NCI-H345 treated with DMSO at 0.1 percent for 48 hours (cell line): ENCODE measurements at regions not wholly inside any gene's neighbourhood (a gene's known extent, or its start where the extent isn't known, plus 50 kb on each side); places are given as distances from the start of the nearest gene placed in this dataset.
"Not testable (repeated sequence)": the region's sequence is repeated elsewhere in the genome, so short reads cannot be mapped to it uniquely, and the experiment has no call there.

Experiments
- DNase-seq: peaks from one replicate; lab custom pipeline; 2025; ENCODE audit not compliant: unreplicated experiment; lab: John Stamatoyannopoulos, UW

DNA sequence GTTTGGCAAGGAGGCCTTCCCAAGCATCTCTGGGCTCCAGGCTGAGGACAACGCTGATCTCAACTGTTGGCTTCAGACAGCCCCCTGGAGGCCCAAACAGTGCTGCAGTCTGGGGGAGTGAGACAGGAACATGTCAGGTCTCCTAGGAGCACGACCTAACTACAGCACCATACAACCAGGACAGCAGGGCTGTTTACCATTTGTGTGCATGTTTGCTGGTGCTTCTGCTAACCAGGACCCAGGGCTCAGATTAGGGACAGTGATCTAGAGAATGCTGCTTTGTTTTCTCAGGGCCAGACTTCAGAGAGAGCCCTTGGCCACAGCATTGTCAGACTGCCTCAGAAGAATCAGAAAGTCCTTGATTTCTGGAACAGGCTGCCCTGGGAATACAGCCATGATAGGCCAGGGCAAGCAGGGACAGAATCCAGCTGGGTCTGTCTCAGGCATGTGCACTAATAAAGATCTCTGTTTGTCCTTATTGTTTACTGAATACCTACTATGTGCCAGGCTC lies 126.5 kb downstream of the VPREB1 start:
- no peak for DNase-seq

DNA sequence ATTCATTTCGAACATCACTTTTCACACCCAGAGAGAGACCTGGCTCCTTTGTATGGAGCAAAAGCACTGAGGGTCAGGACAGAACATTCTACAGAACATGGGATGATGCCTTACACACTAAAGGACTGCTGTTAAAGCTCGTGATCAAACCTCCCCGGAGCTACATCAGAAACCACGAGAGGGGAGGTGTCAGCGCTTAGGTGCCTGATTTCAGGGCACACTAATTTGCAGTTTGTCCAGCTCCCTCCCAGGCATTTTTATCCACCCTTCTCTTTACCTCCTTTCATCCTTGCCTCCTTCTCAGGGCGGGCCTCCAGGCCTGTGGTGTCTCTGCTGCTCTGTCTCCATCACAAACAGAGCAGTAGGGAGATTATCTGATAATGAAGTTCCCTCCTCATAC lies 127.5 kb downstream of the VPREB1 start:
- no peak for DNase-seq

DNA sequence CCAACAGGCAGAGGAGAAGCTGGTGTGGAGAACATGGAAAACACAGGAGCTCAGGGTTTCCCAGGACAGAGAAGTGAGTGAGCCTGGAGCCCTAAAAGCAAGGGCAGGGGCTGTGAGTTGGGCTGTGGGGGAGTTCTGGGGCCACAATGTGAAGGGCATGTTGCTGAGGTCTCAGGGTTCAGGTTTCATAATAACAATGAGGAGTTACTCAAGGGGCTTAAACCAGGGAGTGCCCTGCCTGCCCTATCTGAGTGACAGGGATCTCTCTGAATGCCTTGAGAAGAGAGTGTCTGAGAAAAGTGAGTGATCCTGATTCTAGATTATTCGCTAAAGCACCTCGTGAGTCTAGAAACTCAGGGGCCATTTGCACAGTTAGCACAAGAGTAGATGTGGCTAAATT lies 129.6 kb downstream of the VPREB1 start:
- DNase-seq = no peak

DNA sequence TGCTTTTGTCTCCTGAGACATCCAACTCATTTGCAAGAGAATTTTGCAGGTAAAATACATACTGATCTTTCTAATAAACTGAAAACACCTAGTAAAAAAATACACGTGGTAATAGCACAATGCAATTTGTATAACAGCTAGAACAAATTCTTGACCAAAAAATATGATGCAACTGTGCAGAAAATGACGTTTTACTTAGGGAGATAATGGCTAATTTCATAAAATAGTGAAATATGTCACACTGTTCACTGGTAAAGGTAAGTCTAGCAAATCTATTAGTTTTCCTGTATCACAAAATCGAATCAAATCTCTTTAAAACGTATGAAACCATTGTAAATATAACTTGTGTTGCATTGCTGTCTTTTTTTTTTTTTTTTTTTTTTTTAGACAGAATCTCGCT lies 130.0 kb downstream of the VPREB1 start:
- no peak for DNase-seq

DNA sequence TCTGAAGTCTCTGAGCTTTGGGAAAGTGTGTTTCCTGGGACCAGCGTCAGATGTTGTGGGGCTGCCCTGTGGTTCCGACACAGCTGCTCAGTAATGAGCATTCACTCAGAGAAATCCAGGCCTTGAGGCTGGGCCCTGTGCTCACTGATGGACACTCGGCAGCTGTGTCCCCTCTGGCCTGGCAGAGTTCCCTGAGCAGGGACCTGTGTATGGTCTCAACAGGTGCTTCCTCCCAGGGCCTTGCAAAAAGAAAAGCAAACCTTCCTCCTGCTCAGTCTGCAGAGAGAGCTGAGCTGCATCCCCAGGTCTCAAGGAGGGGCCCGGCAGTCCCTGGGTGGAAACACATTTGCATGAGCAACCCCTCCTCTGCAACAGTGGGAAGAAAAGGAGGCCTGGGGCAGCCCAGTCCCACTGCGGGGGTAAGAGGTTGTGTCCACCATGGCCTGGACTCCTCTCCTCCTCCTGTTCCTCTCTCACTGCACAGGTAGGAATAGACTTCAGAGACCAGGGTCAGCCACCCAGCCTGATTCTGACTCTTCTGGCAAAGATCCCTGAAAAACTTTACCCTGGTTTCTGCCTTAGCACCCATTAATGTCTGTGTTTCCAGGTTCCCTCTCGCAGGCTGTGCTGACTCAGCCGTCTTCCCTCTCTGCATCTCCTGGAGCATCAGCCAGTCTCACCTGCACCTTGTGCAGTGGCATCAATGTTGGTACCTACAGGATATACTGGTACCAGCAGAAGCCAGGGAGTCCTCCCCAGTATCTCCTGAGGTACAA lies 131.2 kb downstream of the VPREB1 start:
- no peak for DNase-seq

DNA sequence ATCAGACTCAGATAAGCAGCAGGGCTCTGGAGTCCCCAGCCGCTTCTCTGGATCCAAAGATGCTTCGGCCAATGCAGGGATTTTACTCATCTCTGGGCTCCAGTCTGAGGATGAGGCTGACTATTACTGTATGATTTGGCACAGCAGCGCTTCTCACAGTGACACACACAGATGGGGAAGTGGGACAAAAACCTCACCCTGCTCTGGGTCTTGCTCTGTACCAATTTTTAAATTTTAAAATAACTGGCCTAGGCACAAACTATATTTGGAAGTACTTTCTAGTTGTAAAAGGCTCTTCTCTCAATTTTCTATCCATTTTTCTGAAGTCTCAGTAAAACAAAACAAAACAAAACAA lies 131.7 kb downstream of the VPREB1 start:
- no peak for DNase-seq

DNA sequence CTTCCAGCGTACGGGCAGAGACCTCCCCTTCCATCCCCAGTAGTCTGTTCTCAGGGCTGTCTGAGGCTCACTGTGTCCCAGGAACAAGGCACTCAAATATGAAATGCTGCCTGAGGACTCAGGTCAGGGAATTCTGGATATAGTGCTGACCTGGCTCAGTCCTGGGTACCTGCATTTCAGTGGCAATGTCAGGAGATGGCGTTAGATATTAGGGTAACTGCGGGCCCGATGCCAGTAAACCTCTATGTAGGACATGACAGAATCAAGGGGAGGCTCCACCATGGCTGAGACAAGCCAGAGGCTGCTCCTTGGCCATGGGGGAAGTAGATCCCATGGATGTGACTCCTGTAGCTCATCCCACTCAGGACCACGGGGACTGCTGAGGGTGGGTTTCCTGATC lies 131.7 kb downstream of the ZNF280B start:
- not testable (repeated sequence) for DNase-seq

DNA sequence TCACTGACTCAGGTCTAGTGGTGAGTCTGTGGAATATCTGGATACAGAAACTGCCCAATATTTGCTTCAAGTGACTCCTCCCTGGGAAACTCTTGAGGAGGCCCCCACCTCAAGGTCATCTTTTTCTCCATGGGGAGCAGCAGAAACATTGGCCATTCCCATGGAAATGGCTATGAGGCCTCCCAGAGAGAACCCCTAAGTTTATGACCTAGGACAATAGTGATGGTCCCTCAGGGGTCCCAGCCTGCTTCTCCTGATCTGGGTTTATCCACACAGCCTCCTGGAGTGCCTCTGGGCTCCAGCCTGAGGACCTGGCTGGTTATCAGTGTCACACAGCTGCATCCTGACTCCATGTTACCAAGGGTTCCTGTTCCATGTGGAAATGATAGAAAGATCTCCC lies 131.2 kb downstream of the ZNF280B start:
- no peak for DNase-seq

DNA sequence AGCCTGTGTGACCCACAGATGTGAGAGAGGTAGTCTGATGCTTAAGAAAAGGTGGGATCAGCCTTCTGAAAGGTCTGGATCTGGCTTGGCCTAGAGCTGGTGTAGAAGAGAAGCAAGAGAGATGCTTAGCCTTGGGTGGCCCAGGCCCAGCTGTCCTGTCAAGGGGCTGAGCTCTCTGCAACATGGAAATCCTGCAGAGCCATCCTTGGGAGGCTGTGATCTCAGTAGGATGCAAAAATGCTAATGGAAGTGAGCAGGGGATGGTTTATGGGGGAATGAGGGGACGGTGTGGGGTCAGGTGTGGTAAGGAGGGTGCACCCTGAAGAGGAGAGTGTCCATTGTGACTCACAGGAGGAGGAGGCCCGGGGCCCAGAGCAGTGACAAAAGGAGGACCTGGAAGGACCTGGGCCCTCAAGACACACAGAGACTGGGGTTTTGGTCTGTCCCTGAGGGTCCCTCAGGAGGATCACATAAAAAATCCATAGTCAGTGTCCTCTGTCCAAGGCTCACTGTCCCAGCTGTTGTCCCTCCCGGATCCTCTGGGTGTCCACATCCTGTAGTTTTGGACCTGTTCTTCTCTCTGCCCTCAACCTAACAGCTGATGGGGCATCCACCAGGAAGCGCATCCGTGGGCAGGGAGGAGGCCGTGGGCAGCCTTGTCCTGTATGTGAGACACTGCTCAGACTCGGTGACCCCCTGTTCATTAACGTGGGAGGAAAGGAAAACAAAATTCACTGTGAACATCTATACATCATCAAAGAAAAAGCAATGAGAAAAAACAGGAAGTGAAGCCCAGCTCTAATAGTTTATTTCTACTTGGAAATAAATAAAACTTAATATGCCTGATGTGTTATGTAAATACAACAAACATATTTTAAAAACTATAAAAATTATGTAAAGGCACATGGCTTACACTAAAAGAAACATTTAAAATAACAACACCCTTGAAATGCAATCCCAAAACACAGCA lies 129.8 kb downstream of the ZNF280B start:
- no peak for DNase-seq

DNA sequence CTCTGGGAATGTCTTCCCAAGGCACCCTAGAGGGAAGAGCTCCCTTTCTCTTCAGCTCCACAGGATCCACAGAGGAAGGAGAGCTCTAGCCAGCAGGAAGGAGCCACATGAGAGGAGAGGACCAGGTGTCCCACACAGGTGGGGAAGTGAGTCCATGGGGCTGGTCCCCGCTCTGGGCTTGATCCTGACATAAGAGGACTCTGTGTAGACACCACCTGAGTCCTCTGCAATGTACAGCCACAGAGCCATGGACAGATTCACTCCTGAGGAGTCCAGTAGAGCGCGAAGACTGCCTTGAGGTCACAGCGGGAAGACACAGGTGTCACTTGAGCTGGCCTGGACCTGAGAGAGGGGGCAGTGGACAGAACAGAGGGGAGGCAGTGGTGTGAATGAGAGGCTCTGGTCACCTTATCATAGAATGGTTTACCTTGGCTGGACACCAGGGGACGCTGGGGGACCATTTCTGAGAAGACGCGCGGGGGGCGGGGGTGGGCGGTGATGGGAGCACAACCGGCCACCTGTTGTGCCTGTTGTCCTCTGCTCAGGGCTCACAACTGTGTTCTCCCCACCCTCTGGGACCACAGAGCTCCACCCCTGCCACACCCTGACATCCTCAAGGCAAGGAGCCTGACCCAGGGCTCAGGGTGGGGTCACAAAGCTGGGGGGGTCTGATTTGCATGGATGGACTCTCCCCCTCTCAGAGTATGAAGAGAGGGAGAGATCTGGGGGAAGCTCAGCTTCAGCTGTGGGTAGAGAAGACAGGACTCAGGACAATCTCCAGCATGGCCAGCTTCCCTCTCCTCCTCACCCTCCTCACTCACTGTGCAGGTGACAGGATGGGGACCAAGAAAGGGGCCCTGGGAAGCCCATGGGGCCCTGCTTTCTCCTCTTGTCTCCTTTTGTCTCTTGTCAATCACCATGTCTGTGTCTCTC lies 128.2 kb downstream of the ZNF280B start:
- no peak for DNase-seq

DNA sequence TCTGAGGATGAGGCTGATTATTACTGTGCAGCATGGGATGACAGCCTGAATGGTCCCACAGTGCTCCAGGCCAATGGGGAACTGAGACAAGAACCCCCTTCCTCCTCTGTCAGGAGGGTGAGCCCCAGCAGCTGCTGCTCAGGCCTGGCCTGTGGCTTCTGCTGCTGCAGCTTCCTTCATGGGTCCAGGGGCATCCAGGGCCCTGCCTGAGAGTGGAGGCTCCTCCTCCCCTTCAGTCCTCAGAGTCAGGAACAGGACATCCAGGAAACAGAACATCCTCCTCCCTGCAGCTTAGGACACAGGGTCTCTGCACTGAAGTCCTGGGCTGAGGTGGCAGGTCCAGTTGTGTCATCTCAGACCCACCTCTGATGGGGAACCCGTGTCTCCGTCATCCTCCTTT lies 127.2 kb downstream of the ZNF280B start:
- not testable (repeated sequence) for DNase-seq

DNA sequence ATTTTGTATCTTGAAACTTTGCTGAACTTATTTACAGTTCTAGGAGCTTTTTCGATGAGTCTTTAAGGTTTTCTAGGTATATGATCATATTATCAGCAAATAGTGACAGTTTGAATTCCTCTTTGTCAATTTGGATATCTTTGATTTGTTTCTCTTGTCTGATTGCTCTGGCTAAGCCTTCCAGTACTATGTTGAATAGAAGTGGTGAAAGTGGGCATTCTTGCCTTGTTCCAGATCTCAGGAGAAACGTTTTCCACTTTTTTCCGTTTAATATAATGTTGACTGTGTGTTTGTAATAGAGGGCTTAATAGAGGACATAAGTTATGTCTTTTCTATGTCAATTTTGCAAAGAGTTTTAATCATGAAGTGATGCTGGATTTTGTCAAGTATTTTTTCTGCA lies 124.3 kb downstream of the ZNF280B start:
- no peak for DNase-seq

DNA sequence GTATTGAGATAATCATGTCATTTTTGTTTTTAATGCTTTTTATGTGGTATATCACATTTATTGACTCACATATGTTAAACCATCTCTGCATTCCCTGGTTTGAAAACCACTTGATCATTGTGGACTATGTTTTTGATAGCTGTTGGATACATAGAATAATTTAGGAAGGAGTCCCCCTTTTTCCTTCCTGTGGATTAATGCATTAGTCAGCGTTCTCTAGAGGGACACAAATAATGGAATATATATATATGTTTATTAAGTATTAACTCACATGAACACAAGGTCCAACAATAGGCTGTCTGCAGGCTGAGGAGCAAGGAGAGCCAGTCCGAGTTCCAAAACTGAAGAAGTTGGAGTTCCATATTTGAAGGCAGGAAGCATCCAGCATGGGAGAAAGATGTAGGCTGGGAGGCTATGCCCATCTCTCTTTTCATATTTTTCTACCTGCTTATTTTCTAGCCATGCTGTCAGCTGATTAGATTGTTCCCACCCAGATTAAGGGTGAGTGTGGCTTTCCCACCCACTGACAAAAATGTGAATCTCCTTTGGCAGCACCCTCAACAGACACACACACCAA lies 123.8 kb downstream of the ZNF280B start:
- DNase-seq = no peak

DNA sequence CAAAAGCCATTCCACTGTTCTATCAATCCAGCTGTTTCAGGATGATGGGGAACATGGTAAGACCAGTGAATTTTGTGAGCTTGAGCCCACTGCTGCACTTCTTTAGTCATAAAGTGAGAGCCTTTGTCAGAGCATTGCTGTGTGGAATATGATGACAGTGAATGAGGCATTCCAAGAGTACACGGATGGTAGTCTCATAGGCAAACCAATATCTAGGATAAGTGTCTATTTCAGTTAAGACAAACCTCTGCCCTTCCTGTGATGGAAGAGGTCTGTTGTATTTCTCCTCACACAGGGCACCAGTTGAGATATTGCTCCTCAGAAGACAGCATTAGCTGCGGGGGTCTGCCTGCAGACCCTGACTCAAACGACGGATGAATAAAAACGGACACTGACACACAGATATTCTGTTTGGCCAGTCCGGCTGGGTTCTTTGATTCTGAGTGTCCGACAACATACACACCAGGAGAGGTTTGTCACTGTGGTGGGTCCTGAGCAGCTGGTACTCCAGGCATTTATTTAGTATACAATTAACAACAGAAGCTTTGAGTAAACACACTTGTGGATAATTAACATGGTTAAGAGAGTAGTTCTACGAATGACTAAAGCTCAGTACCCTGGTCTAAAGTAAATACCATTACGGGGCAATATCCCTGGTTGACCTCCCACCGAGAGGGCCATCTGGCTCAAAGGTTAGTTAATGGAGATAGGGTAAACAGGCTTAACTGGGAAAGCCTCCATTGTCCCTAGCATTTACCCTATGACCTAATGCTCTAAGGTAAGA lies 121.7 kb downstream of the ZNF280B start:
- DNase-seq = no peak

DNA sequence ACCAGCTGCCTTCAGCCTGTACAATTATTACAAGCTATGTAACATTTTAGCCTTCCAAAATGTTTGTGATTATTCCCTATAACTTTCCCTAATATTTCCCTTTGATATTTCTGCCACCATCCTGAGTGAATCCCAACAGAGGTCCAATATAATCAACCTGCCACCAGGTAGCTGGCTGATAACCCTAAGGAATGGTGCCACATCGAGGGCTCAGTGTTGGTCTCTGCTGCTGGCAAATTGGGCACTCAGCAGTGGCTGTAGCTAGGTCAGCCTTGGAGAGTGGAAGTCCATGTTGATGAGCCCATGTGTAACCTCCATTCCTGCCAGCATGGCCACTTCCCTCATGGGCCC lies 121.2 kb downstream of the ZNF280B start:
- DNase-seq = no peak

DNA sequence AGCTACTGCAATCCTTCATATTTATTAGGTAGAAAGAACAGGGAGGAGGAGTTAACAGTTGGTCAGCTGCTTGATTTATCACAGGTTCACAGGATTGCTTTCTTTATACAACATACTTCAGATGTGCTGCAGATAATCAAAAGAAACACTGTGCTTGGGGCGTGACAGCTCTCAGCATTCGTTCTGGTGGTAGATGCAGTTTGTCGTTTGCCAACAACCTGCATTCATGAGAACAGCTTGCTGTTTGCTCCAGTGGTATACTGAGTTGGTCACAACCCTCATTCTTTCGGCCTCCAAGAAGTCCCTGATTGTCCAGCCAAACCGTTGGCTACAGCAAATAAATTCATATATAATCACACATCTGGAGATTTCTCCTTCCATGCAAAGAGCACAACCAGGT lies 120.5 kb downstream of the ZNF280B start:
- DNase-seq = no peak

DNA sequence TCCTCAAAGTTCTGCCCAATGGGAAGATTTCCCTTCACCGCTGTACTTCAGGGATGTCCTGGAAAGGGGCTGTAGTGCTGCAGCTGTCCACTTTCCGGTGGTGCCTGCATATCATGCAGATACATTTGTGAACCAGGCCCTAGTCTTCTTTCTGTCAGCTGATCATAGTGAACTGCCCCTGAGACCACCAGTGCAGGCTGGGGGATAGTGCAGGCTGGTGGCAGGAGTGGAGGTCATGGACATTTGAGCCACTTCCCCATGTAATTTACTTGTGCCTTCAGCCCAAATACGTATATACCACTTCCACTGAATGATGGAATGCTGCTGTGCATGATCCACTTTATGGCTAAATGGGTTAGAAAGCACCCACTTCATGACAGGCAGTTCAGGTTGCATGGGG lies 120.0 kb downstream of the ZNF280B start:
- no peak for DNase-seq

DNA sequence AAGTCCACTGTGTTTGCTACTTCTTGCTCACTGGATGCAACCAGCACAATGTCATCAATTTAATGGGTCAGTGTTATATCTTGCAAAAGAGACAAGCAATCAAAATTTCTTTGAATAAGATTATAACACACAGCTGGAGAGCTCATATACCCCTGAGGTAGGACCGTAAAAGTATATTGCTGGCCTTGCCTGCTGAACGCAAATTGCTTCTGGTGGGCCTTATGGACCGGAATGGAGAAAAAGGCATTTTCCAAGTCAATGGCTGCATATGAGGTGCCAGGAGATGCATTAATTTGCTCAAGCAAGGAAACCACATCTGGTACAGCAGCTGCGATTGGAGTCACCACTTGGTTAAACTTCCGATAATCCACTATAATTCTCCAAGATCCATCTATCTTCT lies 119.1 kb downstream of the ZNF280B start:
- no peak for DNase-seq

DNA sequence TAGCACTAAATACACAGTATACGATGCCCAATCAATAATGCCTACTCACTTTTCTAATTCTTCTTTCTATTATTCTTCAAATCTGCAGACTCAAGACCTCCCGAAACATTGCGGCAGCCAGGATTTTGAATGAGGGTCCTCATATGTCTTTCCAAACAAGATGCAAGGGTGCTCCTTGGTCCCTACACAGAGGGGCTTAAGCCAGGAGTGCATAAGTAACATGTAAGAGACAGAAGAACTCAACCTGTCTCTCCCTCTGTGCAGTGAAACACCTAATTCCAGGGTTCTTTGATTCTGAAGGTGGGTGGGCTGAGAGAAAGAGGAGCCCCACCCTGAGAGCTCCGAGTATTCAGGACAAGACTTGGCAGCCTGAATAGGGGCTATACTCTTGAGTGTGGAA lies 117.6 kb downstream of the ZNF280B start:
- no peak for DNase-seq

DNA sequence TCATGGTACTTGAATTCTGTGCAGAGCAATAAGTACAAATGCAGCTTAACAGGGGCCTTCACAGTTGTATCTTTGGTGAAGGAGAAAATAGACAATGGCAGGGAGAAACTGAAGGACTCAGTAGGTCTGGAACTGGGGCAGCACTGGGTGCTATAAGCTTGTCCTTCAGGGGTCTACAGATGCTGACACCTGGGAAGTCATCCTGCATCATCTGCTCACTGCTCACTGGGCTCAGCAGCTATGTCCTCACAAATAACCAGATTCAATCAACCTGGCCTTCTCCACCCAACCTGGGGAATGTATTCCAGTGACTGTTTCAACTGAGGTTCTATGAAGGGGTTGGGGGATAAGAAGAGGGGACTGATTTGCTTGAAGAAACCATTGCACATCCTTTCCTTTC lies 117.0 kb downstream of the ZNF280B start:
- DNase-seq = no peak
